Smooth muscle cell (in vitro differentiated cells): ENCODE measurements at regions not wholly inside any gene's neighbourhood (a gene's known extent, or its start where the extent isn't known, plus 50 kb on each side); places are given as distances from the start of the nearest gene placed in this dataset.

Experiments used
- DNase-seq: peaks from one replicate; lab custom pipeline; 2025; ENCODE audit not compliant: unreplicated experiment; lab: John Stamatoyannopoulos, UW
- H2AFZ ChIP-seq: fragments of 200-600 bp; sonication (generic); 2 replicates; pipeline ENCODE4 v1.6.0; 2016; ENCODE audit warnings: antibody characterized with exemption, low read depth, mild to moderate bottlenecking
- H3F3A ChIP-seq: fragments of 200-600 bp; sonication (generic); 2 replicates; pipeline ENCODE4 v1.6.0; 2017; ENCODE audit warnings: antibody characterized with exemption, low read depth
- H3K27ac ChIP-seq: fragments of 200-600 bp; sonication (generic); 2 replicates; pipeline ENCODE4 v1.5.1; 2016; ENCODE audit warnings: low read depth, mild to moderate bottlenecking
- H3K27me3 ChIP-seq: fragments of 200-600 bp; sonication (generic); 2 replicates; pipeline ENCODE4 v1.6.1; 2016; ENCODE audit warnings: low read depth, mild to moderate bottlenecking
- H3K36me3 ChIP-seq: fragments of 200-600 bp; sonication (generic); 2 replicates; pipeline ENCODE4 v1.5.1; 2016; ENCODE audit warnings: low read depth
- H3K4me1 ChIP-seq: fragments of 200-600 bp; sonication (generic); 2 replicates; pipeline ENCODE4 v1.5.1; 2016; ENCODE audit warnings: low read depth
- H3K4me2 ChIP-seq: fragments of 200-600 bp; sonication (generic); 2 replicates; pipeline ENCODE4 v1.6.0; 2016; ENCODE audit warnings: mild to moderate bottlenecking
- H3K4me3 ChIP-seq: fragments of 200-600 bp; sonication (generic); 2 replicates; pipeline ENCODE4 v1.5.1; 2016; ENCODE audit warnings: mild to moderate bottlenecking
- H3K79me2 ChIP-seq: fragments of 200-600 bp; sonication (generic); 2 replicates; pipeline ENCODE4 v1.6.0; 2016; ENCODE audit warnings: low read depth, mild to moderate bottlenecking
- H3K9ac ChIP-seq: fragments of 200-600 bp; sonication (generic); 2 replicates; pipeline ENCODE4 v1.6.0; 2016; ENCODE audit warnings: low read depth
- H3K9me3 ChIP-seq: fragments of 200-600 bp; sonication (generic); replicated peaks from 2 replicates; pipeline ENCODE4 v1.5.1; 2016; ENCODE audit warnings: low read depth
- H4K20me1 ChIP-seq: fragments of 200-600 bp; sonication (generic); 2 replicates; pipeline ENCODE4 v1.6.0; 2016; ENCODE audit warnings: low read depth
- WGBS: methylation state at CpG from one replicate; pipeline ENCODE4 v1.1.7; 2016; ENCODE audit warnings: low lambda C conversion rate; 5-methylcytosine and 5-hydroxymethylcytosine counted together
- TF ChIP-seq, protein P1 (sequence below): fragments of 200-600 bp; sonication (generic); IDR thresholded peaks from 2 replicates; pipeline ENCODE4 v1.5.1; 2017; ENCODE audit warnings: borderline replicate concordance, mild to moderate bottlenecking, antibody characterized with exemption; ENCODE audit not compliant: insufficient read depth, poor library complexity, severe bottlenecking

- Histone ChIP-seq H3K4me3 (no peak overlapping the region), H3K27ac (no peak overlapping the region), H3K9ac (no peak overlapping the region), H3K79me2 (no peaks in the 10 kb centered on the region), H3K4me1 (no peaks in the 10 kb centered on the region), H3K4me2 (no peak overlapping the region), H4K20me1 (no peaks in the 10 kb centered on the region), H3K27me3 (no peaks in the 10 kb centered on the region), H3K9me3 (no peaks in the 10 kb centered on the region), H3F3A (no peaks in the 10 kb centered on the region), H2AFZ (no peak overlapping the region), H3K36me3 (no peaks in the 10 kb centered on the region)
- WGBS: 85% methylated on average over 2 of the region's 2 CpGs
- TF ChIP-seq, protein P1, sequence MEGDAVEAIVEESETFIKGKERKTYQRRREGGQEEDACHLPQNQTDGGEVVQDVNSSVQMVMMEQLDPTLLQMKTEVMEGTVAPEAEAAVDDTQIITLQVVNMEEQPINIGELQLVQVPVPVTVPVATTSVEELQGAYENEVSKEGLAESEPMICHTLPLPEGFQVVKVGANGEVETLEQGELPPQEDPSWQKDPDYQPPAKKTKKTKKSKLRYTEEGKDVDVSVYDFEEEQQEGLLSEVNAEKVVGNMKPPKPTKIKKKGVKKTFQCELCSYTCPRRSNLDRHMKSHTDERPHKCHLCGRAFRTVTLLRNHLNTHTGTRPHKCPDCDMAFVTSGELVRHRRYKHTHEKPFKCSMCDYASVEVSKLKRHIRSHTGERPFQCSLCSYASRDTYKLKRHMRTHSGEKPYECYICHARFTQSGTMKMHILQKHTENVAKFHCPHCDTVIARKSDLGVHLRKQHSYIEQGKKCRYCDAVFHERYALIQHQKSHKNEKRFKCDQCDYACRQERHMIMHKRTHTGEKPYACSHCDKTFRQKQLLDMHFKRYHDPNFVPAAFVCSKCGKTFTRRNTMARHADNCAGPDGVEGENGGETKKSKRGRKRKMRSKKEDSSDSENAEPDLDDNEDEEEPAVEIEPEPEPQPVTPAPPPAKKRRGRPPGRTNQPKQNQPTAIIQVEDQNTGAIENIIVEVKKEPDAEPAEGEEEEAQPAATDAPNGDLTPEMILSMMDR: no peak
- no peak for DNase-seq
Measured at GRCh38 chr2:83014462-83014861, 1444.6 kb downstream of the SUCLG1 start.

GRCh38 chr2:83006961-83007360 lies 1452.1 kb downstream of the SUCLG1 start:
- Histone ChIP-seq H3K4me2 (no peak overlapping the region), H3K9me3 (no peaks in the 10 kb centered on the region), H4K20me1 (no peaks in the 10 kb centered on the region), H3K27ac (no peak overlapping the region), H3K9ac (no peak overlapping the region), H3K36me3 (no peaks in the 10 kb centered on the region), H3F3A (no peaks in the 10 kb centered on the region), H3K79me2 (no peaks in the 10 kb centered on the region), H2AFZ (no peak overlapping the region), H3K4me1 (no peaks in the 10 kb centered on the region), H3K4me3 (no peak overlapping the region), H3K27me3 (no peaks in the 10 kb centered on the region)
- TF ChIP-seq, protein P1: no peak
- no peak for DNase-seq
- WGBS: 60% methylated on average over 2 of the region's 2 CpGs

DNA sequence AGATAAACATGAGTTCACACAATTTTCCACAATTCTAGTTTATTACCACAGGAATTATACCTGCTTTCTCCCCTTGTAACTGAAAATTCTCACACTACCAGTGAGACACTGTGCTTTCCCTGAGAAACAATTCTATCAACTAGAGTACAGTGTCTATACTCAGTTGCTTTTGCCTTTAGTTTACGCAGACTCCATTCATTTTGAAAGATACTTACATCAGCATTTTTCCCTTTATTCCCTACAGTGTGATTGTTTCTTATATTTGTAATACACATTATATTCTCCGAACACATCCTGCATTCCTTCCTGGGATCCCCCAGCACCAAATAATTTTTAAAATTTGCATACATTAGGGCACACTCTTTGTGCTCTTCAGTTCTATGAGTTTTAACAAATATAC lies 1455.5 kb downstream of the SUCLG1 start:
- H4K20me1 ChIP-seq: no peaks in the 10 kb centered on the region
- peak overlapping the region; percentile 9 for H2AFZ ChIP-seq
- 93% methylated on average over 2 of the region's 2 CpGs for WGBS
- no peak overlapping the region for H3K27ac ChIP-seq
- H3K4me3 ChIP-seq: no peak overlapping the region
- no peak for DNase-seq
- no peaks in the 10 kb centered on the region for H3K4me1 ChIP-seq
- TF ChIP-seq, protein P1: no peak
- no peaks in the 10 kb centered on the region for H3K27me3 ChIP-seq
- no peaks in the 10 kb centered on the region for H3F3A ChIP-seq
- no peaks in the 10 kb centered on the region for H3K36me3 ChIP-seq
- H3K79me2 ChIP-seq: no peaks in the 10 kb centered on the region
- H3K9ac ChIP-seq: no peak overlapping the region
- no peak overlapping the region for H3K4me2 ChIP-seq
- no peaks in the 10 kb centered on the region for H3K9me3 ChIP-seq

- H2AFZ ChIP-seq: no peak overlapping the region
- no peaks in the 10 kb centered on the region for H3K4me1 ChIP-seq
- H3K4me3 ChIP-seq: no peak overlapping the region
- no peak overlapping the region for H3K4me2 ChIP-seq
- no peaks in the 10 kb centered on the region for H3K9me3 ChIP-seq
- no peaks in the 10 kb centered on the region for H3K79me2 ChIP-seq
- 84% methylated on average over 2 of the region's 2 CpGs for WGBS
- H3K36me3 ChIP-seq: no peaks in the 10 kb centered on the region
- H4K20me1 ChIP-seq: no peaks in the 10 kb centered on the region
- no peak overlapping the region for H3K27ac ChIP-seq
- no peaks in the 10 kb centered on the region for H3F3A ChIP-seq
- no peak for DNase-seq
- H3K27me3 ChIP-seq: no peaks in the 10 kb centered on the region
- TF ChIP-seq, protein P1: no peak
- no peak overlapping the region for H3K9ac ChIP-seq
Measured at GRCh38 chr2:83002706-83003105, 1456.4 kb downstream of the SUCLG1 start.
